NCI-H146 (cell line): ENCODE measurements at regions not wholly inside any gene's neighbourhood (a gene's known extent, or its start where the extent isn't known, plus 50 kb on each side); places are given as distances from the start of the nearest gene placed in this dataset.

ENCODE experiments used
- DNase-seq: peaks from one replicate; lab custom pipeline; 2025; lab: John Stamatoyannopoulos, UW

GRCh38 chr2:161017780-161018470 lies 142.3 kb upstream of the TANK start:
- DNase-seq, result no peak

- DNase-seq, result no peak
Measured at GRCh38 chr2:161019311-161019710, 140.9 kb upstream of the TANK start.

- no peak for DNase-seq
Measured at GRCh38 chr2:161020437-161020836, 139.8 kb upstream of the TANK start.

- DNase-seq, result no peak
Measured at GRCh38 chr2:161028581-161028980, 131.6 kb upstream of the TANK start.

- no peak for DNase-seq
Measured at GRCh38 chr2:161029321-161029720, 130.9 kb upstream of the TANK start.

GRCh38 chr2:161030260-161031063 lies 129.8 kb upstream of the TANK start:
- DNase-seq, result no peak

GRCh38 chr2:161031511-161031910 lies 128.7 kb upstream of the TANK start:
- no peak for DNase-seq

GRCh38 chr2:161032635-161033034 lies 127.6 kb upstream of the TANK start:
- no peak for DNase-seq

GRCh38 chr2:161033059-161033660 lies 127.1 kb upstream of the TANK start:
- no peak for DNase-seq

- no peak for DNase-seq
Measured at GRCh38 chr2:161036926-161037325, 123.3 kb upstream of the TANK start.

- DNase-seq, result no peak
Measured at GRCh38 chr2:161039071-161039470, 121.2 kb upstream of the TANK start.

- DNase-seq, result no peak
Measured at GRCh38 chr2:161041356-161041755, 118.9 kb upstream of the TANK start.

GRCh38 chr2:161042990-161043625 lies 117.1 kb upstream of the TANK start:
- no peak for DNase-seq

GRCh38 chr2:161044095-161044865 lies 115.9 kb upstream of the TANK start:
- no peak for DNase-seq

GRCh38 chr2:161044921-161045320 lies 115.3 kb upstream of the TANK start:
- DNase-seq, result no peak

GRCh38 chr2:161045726-161046125 lies 114.5 kb upstream of the TANK start:
- no peak for DNase-seq

GRCh38 chr2:161046876-161047275 lies 113.4 kb upstream of the TANK start:
- no peak for DNase-seq

GRCh38 chr2:161048317-161048716 lies 111.9 kb upstream of the TANK start:
- no peak for DNase-seq

- DNase-seq, result no peak
Measured at GRCh38 chr2:161049559-161049958, 110.7 kb upstream of the TANK start.

GRCh38 chr2:161052214-161052613 lies 108.0 kb upstream of the TANK start:
- no peak for DNase-seq

GRCh38 chr2:161055289-161055688 lies 104.9 kb upstream of the TANK start:
- DNase-seq, result no peak

GRCh38 chr2:161059388-161059787 lies 100.8 kb upstream of the TANK start:
- DNase-seq, result no peak
